ENCODE measurements at regions not wholly inside any gene's neighbourhood (a gene's known extent, or its start where the extent isn't known, plus 50 kb on each side); places are given as distances from the start of the nearest gene placed in this dataset.

DNA sequence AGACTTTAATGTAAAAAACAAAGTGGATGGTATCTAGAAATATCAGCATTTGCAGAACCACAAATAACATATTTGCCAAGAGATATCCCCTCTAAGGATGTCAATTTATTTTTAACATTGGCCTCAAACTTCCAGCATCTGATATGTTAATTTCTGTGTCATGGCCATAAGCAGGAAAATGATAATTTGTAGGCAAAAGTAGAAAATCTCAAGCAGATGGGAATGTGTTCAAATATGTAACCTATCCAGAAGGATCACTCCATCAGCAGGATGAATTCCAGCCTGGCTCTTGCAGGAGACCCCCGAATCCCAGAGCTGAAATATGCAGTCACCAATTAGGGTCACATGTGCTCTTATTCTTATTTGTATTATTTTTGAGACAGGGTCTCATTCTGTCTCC is 55.4 kb upstream of the PRKX start:
- H3K27me3 ChIP-seq (ENCODE audit: control insufficient read depth in 1 of 2, insufficient read depth in 2 of 2, low read length in 1 of 2): no peaks in the 10 kb centered on the region
- no peaks in the 10 kb centered on the region for H3K9me3 ChIP-seq (ENCODE audit: control insufficient read depth, low read length)
- no peak overlapping the region for H3K4me3 ChIP-seq (ENCODE audit: low read length in 2 of 2)
- no peaks in the 10 kb centered on the region for H3K4me1 ChIP-seq (ENCODE audit: control insufficient read depth in 1 of 2, insufficient read depth in 2 of 2, low read length in 2 of 2)
- H3K27ac ChIP-seq (ENCODE audit: low read depth in 1 of 2, low read length in 2 of 2): no peak overlapping the region
- intact Hi-C loops (cut with DNase I): no loop called here
- WGBS, 2 donors: 45 to 51% methylated on average over 1 of the region's 1 CpG
- DNase-seq (no peak), ATAC-seq (ENCODE audit: low FRiP score) (no peak)
- no peaks in the 10 kb centered on the region for H3K36me3 ChIP-seq (ENCODE audit: control insufficient read depth in 1 of 2, insufficient read depth in 2 of 2, low read length in 1 of 2)
